NOMO-1 treated with dmso at 0.1 percent for 144 hours (cell line): ENCODE measurements at regions not wholly inside any gene's neighbourhood (a gene's known extent, or its start where the extent isn't known, plus 50 kb on each side); places are given as distances from the start of the nearest gene placed in this dataset.
"Not testable (repeated sequence)": the region's sequence is repeated elsewhere in the genome, so short reads cannot be mapped to it uniquely, and the experiment has no call there.

Source experiments
- DNase-seq: peaks from one replicate; lab custom pipeline; 2025; ENCODE audit not compliant: unreplicated experiment; lab: John Stamatoyannopoulos, UW

- no peak for DNase-seq
These were observed 210.3 kb upstream of the STT3B start for GRCh38 chr3:31322460-31322859.

GRCh38 chr3:31327826-31328357 lies 204.8 kb upstream of the STT3B start:
- DNase-seq, result not testable (repeated sequence)

- DNase-seq, result no peak
These were observed 201.4 kb upstream of the STT3B start for GRCh38 chr3:31331278-31331677.

- no peak for DNase-seq
These were observed 191.6 kb upstream of the STT3B start for GRCh38 chr3:31341130-31341529.

GRCh38 chr3:31343075-31343474 lies 189.7 kb upstream of the STT3B start:
- DNase-seq, result no peak

GRCh38 chr3:31345581-31345980 lies 187.1 kb upstream of the STT3B start:
- no peak for DNase-seq

- DNase-seq, result no peak
These were observed 186.2 kb upstream of the STT3B start for GRCh38 chr3:31346542-31346979.

- DNase-seq, result no peak
These were observed 183.6 kb upstream of the STT3B start for GRCh38 chr3:31349001-31349748.

- DNase-seq, result no peak
These were observed 182.4 kb upstream of the STT3B start for GRCh38 chr3:31350307-31350706.

- no peak for DNase-seq
These were observed 180.4 kb upstream of the STT3B start for GRCh38 chr3:31352331-31352730.

GRCh38 chr3:31353166-31353565 lies 179.6 kb upstream of the STT3B start:
- no peak for DNase-seq

GRCh38 chr3:31354373-31354772 lies 178.4 kb upstream of the STT3B start:
- no peak for DNase-seq

GRCh38 chr3:31355807-31356206 lies 176.9 kb upstream of the STT3B start:
- no peak for DNase-seq

- DNase-seq, result no peak
These were observed 175.8 kb upstream of the STT3B start for GRCh38 chr3:31356941-31357340.

- no peak for DNase-seq
These were observed 175.3 kb upstream of the STT3B start for GRCh38 chr3:31357451-31357850.

- no peak for DNase-seq
These were observed 174.2 kb upstream of the STT3B start for GRCh38 chr3:31358473-31359070.

GRCh38 chr3:31361371-31362273 lies 171.1 kb upstream of the STT3B start:
- DNase-seq, result no peak

GRCh38 chr3:31364188-31364587 lies 168.5 kb upstream of the STT3B start:
- DNase-seq, result no peak

GRCh38 chr3:31364711-31365110 lies 168.0 kb upstream of the STT3B start:
- no peak for DNase-seq

- DNase-seq, result no peak
These were observed 165.2 kb upstream of the STT3B start for GRCh38 chr3:31367518-31367917.

- no peak for DNase-seq
These were observed 162.9 kb upstream of the STT3B start for GRCh38 chr3:31369637-31370379.
